ENCODE measurements at regions not wholly inside any gene's neighbourhood (a gene's known extent, or its start where the extent isn't known, plus 50 kb on each side); places are given as distances from the start of the nearest gene placed in this dataset.

DNA sequence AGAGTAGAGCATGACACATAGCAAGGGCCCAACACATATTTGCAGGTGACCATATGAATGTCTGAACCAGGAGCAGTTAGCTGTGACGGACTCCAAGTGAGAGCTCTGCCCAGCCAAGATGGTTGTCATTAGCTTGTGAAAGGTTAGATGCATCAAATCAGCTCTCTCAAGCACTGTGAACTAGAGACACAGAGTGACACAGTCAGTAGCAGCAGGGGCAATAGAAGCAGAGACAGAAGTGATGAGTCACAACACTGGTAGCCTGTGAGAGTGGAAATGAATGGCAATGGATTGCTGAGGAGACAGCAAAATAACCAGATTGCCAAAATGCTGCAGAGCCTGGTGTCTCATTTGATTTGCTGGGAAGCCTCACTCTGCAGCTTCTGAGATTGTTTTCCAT lies 558.9 kb downstream of the PKHD1 start:
- no peak overlapping the region for H3K4me3 ChIP-seq (ENCODE audit: low read depth, low read length)
- TF ChIP-seq MYC (IDR thresholded peaks at IDR 0.05; ENCODE audit: low read depth, low read length): no peak
- TF ChIP-seq, protein P1, sequence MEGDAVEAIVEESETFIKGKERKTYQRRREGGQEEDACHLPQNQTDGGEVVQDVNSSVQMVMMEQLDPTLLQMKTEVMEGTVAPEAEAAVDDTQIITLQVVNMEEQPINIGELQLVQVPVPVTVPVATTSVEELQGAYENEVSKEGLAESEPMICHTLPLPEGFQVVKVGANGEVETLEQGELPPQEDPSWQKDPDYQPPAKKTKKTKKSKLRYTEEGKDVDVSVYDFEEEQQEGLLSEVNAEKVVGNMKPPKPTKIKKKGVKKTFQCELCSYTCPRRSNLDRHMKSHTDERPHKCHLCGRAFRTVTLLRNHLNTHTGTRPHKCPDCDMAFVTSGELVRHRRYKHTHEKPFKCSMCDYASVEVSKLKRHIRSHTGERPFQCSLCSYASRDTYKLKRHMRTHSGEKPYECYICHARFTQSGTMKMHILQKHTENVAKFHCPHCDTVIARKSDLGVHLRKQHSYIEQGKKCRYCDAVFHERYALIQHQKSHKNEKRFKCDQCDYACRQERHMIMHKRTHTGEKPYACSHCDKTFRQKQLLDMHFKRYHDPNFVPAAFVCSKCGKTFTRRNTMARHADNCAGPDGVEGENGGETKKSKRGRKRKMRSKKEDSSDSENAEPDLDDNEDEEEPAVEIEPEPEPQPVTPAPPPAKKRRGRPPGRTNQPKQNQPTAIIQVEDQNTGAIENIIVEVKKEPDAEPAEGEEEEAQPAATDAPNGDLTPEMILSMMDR (IDR thresholded peaks at IDR 0.05; ENCODE audit: low read depth, low read length): no peak
- TF ChIP-seq, protein P2, sequence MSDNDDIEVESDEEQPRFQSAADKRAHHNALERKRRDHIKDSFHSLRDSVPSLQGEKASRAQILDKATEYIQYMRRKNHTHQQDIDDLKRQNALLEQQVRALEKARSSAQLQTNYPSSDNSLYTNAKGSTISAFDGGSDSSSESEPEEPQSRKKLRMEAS (IDR thresholded peaks at IDR 0.05; ENCODE audit: low read depth, low read length): no peak
- no peak for TF ChIP-seq POLR2A (IDR thresholded peaks at IDR 0.05; ENCODE audit: extremely low read depth, insufficient read length)
- no peak for DNase-seq (ENCODE audit: low read depth)

DNA sequence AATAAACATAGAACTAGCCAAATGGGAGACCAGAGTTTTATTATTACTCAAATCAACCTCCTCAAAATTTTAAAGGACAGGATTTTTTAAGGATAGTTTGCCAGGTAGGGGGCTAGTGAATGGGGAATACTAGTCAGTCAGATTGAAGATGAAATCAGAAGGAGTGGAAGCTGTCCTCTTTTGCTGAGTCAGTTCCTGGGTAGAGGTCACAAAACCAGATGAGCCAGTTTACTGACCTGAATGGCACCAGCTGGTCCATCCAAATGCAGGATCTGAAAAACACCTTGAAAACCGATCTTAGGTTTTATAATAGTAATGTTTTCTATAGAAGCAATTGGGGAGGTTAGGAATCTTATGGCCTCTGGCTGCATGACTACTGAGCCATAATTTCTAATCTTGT lies 558.2 kb downstream of the PKHD1 start:
- no peak for DNase-seq (ENCODE audit: low read depth)
- no peak overlapping the region for H3K4me3 ChIP-seq (ENCODE audit: low read depth, low read length)
- TF ChIP-seq, protein P1 (IDR thresholded peaks at IDR 0.05; ENCODE audit: low read depth, low read length): no peak
- TF ChIP-seq POLR2A (IDR thresholded peaks at IDR 0.05; ENCODE audit: extremely low read depth, insufficient read length): no peak
- TF ChIP-seq, protein P2 (IDR thresholded peaks at IDR 0.05; ENCODE audit: low read depth, low read length): no peak
- TF ChIP-seq MYC (IDR thresholded peaks at IDR 0.05; ENCODE audit: low read depth, low read length): no peak

DNA sequence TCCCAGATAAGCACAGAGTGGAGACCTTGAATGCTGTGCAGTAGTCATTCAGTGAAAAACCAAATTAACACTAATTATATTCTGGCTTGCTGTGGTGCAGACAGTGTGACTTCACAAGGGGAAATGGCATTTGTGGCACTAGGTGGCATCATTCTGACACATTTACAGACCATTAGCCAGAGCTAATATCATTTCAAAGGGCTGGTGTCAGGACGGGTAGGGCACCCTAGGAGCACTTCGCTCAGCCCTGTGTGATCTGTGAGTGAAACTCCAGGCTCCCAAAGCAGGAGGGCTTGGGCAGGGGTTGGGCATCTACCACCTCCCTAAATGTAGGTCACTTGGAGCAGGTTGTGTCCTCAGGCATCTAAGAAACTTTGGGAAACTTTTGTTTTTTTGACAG lies 555.8 kb downstream of the PKHD1 start:
- TF ChIP-seq POLR2A (IDR thresholded peaks at IDR 0.05; ENCODE audit: extremely low read depth, insufficient read length) (no peak), MYC (IDR thresholded peaks at IDR 0.05; ENCODE audit: low read depth, low read length) (no peak)
- TF ChIP-seq, protein P2 (IDR thresholded peaks at IDR 0.05; ENCODE audit: low read depth, low read length): no peak
- TF ChIP-seq, protein P1 (IDR thresholded peaks at IDR 0.05; ENCODE audit: low read depth, low read length): no peak
- DNase-seq (ENCODE audit: low read depth): peak; percentile 31
- H3K4me3 ChIP-seq (ENCODE audit: low read depth, low read length): no peak overlapping the region

DNA sequence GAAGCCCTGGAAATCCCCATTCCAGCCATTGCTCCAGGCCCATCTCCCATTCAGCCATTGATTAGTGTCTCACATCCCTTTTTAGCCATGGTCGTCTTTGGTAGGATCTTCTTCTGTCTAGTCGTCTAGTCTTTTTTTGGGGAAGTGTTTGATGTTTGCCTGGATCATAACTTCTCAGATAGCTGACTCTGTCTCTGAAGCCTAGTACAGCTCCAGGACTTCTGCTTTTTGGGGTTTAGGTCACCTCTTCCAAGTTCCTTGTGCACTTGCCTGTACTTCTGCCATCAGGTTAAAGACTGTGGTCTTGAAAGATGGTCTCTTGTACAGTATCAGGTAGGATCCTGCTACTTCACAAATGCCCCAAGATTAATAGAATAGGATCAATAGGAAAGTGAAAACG lies 553.5 kb downstream of the PKHD1 start:
- DNase-seq (ENCODE audit: low read depth): peak; percentile 37
- H3K4me3 ChIP-seq (ENCODE audit: low read depth, low read length): no peak overlapping the region
- no peak for TF ChIP-seq MYC (IDR thresholded peaks at IDR 0.05; ENCODE audit: low read depth, low read length)

DNA sequence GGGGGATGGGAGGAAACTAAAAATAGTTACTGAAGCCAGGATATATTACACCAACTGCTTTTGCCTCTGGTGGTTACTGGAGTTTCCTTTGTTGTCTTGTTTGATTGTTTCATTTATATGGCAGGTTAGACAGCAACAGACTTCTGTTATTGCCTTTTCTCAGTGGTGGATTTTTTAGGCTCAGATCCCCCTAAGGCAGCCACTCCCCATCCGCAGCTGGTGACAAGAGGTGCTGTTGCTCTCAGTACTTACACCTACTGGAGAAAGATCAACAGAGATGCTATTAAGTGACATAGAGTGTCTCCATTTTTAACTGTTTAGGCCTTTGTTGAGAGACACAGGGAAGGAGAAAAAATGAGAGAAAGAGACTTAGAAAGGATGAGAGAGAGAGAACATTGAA lies 552.1 kb downstream of the PKHD1 start:
- TF ChIP-seq POLR2A (IDR thresholded peaks at IDR 0.05; ENCODE audit: extremely low read depth, insufficient read length): no peak
- DNase-seq (ENCODE audit: low read depth): no peak
- H3K4me3 ChIP-seq (ENCODE audit: low read depth, low read length): no peak overlapping the region

DNA sequence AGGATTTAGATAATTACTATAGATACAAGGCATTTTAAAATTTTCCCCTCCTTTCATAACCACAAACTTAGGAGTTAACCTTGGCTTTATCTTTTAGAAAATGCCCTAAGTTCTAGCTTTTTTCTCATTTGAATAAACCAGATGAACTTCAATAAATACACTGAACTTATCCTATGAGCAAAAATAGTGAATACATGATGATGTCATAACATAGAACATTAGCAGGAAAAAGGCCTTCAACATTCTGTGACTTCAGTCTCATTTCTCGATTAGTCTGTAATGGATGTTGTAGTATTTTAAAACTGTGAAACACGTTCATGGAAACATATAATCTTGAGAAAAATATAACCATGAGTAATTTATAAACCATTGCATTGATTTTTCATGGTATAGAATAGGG lies 550.7 kb downstream of the PKHD1 start:
- TF ChIP-seq, protein P1 (IDR thresholded peaks at IDR 0.05; ENCODE audit: low read depth, low read length): no peak
- TF ChIP-seq MYC (IDR thresholded peaks at IDR 0.05; ENCODE audit: low read depth, low read length) (no peak), POLR2A (IDR thresholded peaks at IDR 0.05; ENCODE audit: extremely low read depth, insufficient read length) (no peak)
- TF ChIP-seq, protein P2 (IDR thresholded peaks at IDR 0.05; ENCODE audit: low read depth, low read length): no peak
- no peak overlapping the region for H3K4me3 ChIP-seq (ENCODE audit: low read depth, low read length)
- DNase-seq (ENCODE audit: low read depth): no peak

DNA sequence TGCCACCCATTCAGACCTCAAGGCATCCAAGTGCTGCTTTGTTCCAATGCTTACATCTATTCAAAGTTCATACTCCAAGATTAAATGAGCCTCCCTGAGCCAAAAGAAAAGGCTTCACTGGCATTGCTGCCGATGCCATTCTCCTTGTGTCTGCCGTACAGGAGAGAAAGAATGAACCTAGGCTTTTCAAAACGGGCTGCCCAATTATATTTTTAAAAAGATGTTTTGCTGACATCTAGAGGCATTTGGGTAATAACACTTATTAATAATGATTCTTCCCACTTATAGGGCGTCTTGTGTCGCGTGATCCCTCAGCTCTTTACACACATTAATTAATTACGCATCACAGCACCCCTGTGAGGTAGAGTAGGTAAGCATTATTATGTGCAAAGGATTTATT lies 545.6 kb downstream of the PKHD1 start:
- TF ChIP-seq POLR2A (IDR thresholded peaks at IDR 0.05; ENCODE audit: extremely low read depth, insufficient read length): no peak
- TF ChIP-seq, protein P2 (IDR thresholded peaks at IDR 0.05; ENCODE audit: low read depth, low read length): no peak
- TF ChIP-seq, protein P1 (IDR thresholded peaks at IDR 0.05; ENCODE audit: low read depth, low read length): no peak
- TF ChIP-seq MYC (IDR thresholded peaks at IDR 0.05; ENCODE audit: low read depth, low read length): no peak
- peak; percentile 3 for DNase-seq (ENCODE audit: low read depth)
- no peak overlapping the region for H3K4me3 ChIP-seq (ENCODE audit: low read depth, low read length)
